ENCODE measurements at regions not wholly inside any gene's neighbourhood (a gene's known extent, or its start where the extent isn't known, plus 50 kb on each side); places are given as distances from the start of the nearest gene placed in this dataset.

- TF ChIP-seq CTCF (IDR thresholded peaks at IDR 0.05) (no peak), EP300 (IDR thresholded peaks at IDR 0.05) (no peak), POLR2A (IDR thresholded peaks at IDR 0.05) (no peak)
Observed at GRCh38 chr10:124155781-124156435, 62.5 kb upstream of the CHST15 start.

Measured in gastroesophageal sphincter (tissue), 3 donors.